GM21381 (cell line): ENCODE measurements at regions not wholly inside any gene's neighbourhood (a gene's known extent, or its start where the extent isn't known, plus 50 kb on each side); places are given as distances from the start of the nearest gene placed in this dataset.

Source experiments
- ATAC-seq: cut with Tn5 transposase; IDR thresholded peaks from one replicate; pipeline ENCODE4 v1.9.1; 2021; ENCODE audit warnings: mild to moderate bottlenecking, moderate library complexity; ENCODE audit not compliant: unreplicated experiment

DNA sequence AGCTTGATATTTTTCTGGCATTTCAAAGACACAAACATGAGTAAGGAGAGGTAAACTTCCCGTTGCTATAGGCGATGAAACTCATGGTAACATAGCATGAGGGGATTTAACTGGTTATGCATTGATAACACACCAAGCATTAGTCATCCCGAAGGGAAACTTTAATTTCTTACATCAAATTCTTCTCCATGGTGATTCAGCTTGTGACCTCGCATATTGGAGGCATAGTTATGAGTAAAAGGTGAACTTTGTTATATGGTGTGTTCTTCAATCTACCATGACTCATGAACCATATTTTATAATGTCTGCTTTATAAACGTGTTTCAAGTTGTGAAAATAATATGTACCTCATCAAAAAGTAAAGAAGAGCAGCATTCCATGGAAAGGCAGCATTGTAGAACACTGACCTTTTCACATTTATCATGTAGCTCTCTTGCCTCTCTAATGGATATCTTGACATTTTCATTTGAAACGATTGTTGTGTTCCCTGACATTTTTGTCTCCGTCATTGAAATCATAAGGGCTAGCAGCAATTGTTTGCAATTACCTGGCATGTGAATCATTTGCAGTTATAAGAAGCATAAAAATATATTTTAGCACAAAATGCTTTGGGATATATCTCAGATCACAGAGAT, 491.8 kb downstream of the ANXA1 start:
- ATAC-seq: no peak

DNA sequence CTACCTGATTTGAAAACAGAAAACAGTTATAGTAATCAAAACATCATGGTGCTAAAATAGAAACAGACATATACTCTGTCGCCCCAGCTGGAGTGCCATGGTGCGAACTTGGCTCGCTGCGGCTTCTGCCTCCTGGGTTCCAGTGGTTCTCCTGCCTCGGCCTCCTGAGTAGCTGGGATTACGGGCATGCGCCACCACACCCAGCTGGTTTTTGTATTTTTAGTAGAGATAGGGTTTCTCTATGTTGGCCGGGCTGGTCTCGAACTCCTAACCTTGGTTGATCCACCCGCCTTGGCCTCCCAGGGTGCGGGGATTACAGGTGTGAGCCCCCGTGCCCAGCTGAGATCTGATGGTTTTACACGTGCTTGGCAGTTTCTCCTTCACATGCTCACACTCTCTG, 495.9 kb downstream of the ANXA1 start:
- ATAC-seq: no peak

DNA sequence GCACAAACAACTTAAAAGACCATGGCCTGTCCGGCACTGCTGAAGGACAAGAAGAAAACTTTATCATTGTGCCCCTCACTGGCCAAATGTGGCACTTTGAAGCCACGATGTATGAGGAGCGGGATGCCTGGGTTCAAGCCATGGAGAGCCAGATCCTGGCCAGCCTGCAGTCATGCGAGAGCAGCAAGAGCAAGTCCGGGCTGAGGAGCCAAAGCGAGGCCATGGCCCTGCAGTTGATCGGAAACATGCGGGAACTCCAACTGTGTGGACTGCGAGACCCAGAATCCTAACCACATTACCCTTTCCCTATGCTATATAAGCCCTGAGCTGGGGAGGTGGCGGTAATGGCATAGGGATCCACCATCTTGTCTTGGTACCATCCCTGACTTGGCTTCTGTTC, 497.9 kb downstream of the ANXA1 start:
- ATAC-seq: no peak

DNA sequence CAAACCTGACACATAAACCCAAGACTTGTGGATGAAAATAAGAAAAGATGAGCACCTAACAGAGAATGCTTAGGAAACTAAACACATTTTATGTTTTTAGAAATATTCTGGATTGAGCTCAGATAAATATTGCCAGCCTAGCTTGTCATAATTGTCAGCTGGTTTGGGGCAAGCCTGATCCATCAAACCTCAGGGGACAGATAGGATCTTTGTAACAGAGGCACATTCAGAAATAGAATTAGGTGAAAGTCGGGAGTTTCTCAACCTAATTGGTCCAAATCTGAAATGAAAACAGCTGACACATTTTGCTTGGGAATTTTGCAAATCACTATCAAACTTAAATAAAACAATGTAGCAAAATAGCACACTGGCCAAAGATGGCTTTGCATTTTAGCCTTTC, 503.7 kb downstream of the ANXA1 start:
- ATAC-seq: no peak

DNA sequence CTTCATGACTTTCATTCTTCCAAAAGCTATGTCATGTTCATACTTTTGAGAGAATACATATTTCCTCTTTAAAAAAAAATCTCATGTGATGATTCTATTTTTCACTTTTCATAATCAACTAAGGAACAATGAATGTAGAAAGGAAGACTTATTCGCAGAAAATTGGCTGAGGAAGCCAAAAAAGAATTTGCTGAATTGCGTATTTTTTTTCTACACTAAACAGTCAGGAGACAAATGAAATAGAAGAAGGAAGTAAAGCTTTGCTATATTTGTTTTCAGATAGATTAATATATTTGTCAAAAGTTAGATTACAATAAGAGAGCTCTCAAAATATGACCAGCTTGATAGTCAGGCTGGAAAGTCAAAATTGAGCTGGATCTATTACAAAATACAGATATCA, 504.2 kb downstream of the ANXA1 start:
- ATAC-seq: no peak

DNA sequence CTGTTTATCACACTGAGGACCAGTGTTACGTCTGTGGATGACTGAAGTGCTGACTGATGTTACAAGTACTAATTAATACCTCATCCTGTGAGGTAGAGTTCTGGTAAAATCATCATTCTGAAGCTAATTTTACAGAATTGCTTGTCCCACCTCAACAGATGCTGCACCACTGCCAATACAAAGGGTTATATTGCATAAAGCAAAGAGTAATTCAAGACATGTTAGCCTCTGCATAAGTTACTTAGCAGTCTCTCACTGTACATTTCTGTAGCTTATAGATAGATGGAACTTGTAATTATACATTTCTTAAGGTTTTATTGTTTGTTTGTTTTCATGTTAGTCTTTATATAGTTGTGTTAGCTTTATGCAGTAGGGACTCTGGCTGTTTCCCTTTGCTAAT, 513.6 kb downstream of the ANXA1 start:
- ATAC-seq: no peak

GRCh38 chr9:73667749-73668148, 516.1 kb downstream of the ANXA1 start:
- no peak for ATAC-seq

- no peak for ATAC-seq
Measured at GRCh38 chr9:73680831-73681230, 529.2 kb downstream of the ANXA1 start.

- no peak for ATAC-seq
Measured at GRCh38 chr9:73682789-73683188, 531.1 kb downstream of the ANXA1 start.

DNA sequence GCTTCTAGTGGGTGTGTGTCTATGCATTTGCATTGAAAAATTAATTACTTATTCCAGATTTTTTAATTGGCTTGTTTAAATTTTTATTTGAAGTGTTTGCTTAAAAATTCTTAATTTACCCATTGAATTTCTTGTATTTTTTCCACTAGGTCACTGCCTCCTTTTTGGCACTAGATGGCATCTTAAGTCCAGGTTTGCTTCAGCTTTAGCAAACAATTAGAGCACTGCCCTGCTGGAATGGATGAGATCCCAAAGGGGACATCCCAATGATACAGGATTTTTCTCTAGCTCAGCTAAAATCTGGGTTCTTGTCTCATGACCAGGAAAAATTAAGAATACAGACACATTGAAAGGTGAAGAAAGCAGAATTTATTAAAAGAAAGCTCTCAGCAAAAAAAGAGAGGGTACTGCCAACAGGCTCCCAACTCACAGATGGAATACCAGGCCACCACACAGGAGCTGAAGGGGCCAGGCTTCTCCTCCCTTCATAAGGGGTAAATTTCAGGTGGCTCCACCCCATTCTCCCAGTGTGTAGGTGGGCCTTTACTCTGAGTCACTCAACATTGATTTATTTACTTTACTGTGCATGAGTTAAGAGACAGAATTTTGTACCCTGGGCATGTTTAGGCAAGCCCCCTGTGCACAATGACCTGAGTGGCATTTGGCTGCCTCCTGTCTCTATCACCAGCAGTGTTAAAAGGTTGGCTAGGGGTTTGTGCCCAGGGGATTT, 532.4 kb downstream of the ANXA1 start:
- no peak for ATAC-seq

DNA sequence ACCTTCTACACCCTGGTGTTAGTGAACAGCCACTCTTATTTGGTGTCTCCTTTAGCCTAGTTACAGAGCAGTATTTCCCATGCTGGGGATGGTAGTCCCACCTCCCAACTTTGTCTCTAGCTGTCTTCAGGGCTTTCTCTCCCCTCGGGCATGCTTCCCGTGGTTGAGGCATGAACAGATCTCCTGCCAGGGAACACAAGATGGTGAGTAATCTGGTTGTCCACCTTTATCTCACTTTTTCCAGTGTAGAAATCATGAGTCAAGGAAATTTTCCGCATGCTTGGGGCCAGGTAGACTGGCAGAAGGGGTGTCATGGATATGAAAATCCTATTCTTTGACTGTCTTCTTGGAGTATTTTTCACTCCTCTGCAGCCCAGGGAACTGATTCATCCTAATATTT, 532.9 kb downstream of the ANXA1 start:
- no peak for ATAC-seq

DNA sequence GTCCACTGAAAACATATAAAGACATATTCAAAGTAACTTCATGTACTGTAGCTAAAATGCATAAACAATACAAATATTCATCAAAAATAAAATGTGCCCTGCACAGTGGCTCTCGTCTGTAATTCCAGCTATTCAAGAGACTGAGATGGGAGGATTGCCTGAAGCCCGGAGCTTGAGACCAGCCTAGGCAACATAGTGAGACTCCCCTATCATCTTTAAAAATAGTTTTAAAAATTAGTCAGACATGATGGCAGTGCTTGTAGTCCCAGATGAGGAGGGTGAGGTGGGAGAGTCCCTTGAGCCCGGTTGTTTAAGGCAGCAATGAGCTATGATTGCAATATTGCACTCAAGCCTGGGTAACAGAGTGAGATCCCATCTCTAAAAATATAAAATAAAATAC, 534.1 kb downstream of the ANXA1 start:
- ATAC-seq: no peak

- ATAC-seq: no peak
Measured at GRCh38 chr9:73689051-73689870, 537.6 kb downstream of the ANXA1 start.

DNA sequence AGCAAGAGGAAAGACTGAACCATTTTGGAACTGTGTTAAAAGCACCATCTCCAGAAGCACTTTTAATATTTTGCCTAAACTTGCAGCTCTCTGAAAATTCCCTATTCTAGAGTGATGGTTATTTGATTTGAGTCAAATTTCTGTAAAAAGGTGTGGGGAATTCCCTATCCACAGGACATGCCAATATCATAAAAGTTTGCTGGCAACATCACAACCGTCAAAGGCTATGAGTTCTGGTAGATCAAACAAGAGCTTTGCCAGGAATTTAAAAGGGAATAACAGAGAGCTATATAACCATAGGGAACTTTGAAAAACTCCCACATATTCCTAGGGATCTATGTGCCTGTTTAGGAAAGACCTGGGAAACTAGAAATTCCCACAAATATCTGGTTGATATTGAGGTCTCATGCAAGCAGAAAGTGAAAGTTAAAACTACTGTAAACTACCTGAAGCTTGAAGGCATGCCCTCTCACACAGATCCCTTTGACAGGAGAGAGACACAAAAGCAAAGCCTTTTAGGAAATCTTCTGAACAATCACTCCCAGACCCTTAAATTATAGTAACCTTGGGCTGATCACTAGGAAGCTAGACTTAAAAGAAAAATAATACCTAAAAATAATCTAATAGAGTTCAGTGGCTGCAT, 549.9 kb downstream of the ANXA1 start:
- no peak for ATAC-seq

- ATAC-seq: no peak
Measured at GRCh38 chr9:73714294-73714693, 562.6 kb downstream of the ANXA1 start.

DNA sequence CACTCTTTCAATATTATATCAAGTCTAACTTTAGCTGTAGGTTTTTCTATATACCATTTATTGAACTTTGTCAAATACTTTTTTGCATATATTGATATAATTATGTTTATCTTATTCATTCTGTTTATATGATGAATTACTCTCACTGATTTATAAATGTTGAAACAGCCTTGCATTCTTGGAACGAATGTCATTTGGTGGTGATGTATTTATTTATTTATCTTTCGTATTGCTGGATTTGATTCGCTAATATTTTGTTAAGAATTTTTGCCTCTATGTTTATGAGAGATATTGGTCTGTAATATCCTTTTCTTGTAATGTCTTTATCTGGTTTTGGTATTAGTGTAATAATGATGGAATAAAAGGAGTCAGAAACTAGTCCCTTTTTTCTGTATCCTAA, 563.9 kb downstream of the ANXA1 start:
- no peak for ATAC-seq

- no peak for ATAC-seq
Measured at GRCh38 chr9:73719660-73720059, 568.0 kb downstream of the ANXA1 start.

- ATAC-seq: no peak
Measured at GRCh38 chr9:73720601-73721000, 568.9 kb downstream of the ANXA1 start.

- ATAC-seq: no peak
Measured at GRCh38 chr9:73736270-73736669, 584.6 kb downstream of the ANXA1 start.

DNA sequence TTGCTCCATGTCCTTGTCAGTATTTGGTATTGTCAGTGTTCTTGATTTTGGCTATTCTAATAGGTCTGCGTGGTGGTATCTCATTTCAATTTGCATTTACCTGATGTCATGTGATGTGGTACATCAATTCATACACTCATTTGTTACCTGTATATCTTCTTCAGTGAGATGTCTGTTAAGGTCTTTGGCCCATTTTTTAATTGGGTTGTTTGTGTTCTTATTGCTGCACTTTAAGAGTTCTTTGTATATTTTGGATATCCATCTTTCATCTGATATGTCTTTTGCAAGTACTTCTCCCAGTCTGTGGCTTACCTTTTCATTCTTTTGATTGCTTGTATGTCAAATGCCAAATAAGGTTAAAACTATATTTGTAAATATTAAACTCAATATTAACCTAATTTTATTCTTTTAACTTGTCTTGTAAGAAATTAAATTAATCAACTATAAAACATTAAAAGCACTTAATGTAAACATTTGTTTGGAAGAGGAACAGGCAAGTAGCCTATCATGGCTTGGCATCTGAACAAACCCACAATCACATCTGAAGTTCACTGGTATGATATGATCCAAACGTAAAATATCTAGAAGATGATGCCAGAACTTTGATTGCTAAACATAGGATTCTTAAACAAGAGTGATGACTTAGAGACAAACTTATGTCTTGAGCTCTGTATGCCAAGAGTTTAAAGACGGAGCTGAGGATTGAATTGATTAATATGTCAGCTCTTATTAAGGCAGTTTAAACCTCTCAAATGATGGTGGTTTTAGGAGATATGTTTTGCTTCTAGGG, 587.3 kb downstream of the ANXA1 start:
- ATAC-seq: no peak

DNA sequence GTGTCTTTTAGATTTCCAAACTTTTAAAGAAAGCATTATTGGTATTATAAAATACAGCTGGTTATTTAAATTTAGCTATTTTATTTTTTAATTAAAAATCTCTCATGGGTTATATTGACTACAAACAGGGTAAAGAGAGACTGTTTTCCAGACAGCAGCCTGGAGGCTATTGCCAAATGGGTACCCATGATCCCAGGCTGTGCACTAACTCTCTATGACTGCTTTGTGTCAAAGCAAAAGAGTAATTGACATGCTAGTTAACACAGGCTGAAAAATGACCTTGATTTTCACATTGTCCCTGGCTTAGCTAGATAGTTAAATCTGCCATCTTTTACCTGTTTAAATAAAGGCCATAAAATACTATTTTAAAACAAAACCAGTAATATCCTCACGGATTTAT, 589.7 kb downstream of the ANXA1 start:
- ATAC-seq: no peak
